UCSD-AML1 (cell line): ENCODE measurements at regions not wholly inside any gene's neighbourhood (a gene's known extent, or its start where the extent isn't known, plus 50 kb on each side); places are given as distances from the start of the nearest gene placed in this dataset.
"Not testable (repeated sequence)": the region's sequence is repeated elsewhere in the genome, so short reads cannot be mapped to it uniquely, and the experiment has no call there.

Source experiments
- DNase-seq: peaks from one replicate; lab custom pipeline; 2025; ENCODE audit not compliant: unreplicated experiment; lab: John Stamatoyannopoulos, UW

DNA sequence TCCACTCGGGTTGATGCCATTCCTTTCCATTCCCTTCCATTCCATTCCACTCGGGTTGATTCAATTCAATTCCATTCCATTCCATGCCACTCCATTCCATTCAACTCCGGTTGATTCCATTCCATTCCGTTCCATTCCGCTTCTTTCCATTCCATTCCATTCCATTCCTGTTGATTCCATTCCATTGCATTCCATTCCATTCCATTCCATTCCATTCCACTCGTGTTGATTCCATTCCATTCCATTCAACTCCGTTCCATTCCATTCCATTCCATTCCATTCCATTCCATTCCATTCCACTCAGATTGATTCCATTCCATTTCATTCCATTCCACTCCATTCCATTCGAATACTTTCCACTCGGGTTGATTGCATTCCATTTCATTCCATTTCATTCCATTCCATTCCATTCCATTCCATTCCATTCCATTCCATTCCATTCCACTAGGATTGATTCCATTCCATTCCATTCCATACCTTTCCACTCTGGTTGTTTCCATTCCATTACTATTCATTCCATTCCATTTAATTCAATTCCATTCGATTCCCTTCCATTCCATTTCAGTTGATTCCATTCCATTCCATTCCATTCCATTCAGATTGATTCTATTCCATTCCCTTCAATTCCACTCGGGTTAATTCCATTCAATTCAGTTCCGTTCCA lies 1141.8 kb downstream of the RPIA start:
- no peak for DNase-seq

DNA sequence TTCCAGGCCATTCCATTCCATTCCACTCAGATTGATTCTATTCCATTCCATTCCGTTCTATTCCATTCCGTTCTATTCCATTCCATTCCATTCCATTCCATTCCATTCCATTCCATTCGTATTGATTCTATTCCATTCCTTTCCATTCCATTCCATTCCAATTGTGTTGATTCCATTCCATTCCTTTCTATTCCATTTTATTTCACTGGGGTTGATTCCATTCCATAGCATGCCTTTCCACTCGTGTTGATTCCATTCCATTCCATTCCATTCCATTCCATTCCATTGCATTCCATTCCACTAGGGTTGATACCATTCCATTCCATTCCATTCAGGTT lies 1142.3 kb downstream of the RPIA start:
- DNase-seq: no peak

DNA sequence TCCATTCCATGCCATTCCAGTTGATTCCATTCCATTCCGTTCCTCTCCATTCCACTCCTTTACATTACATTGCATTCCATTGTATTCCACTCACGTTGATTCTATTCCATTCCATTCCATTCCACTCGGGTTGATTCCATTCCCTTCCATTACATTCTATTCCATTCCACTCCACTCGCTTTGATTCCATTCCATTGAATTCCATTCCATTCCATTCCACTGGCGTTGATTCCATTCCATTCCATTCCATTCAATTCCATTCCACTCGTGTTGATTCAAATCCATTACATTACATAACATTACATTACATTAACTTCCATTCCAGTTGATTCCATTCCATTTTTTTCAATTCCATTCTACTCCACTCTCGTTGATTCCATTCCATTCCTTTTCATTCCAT lies 1142.8 kb downstream of the RPIA start:
- DNase-seq: no peak

DNA sequence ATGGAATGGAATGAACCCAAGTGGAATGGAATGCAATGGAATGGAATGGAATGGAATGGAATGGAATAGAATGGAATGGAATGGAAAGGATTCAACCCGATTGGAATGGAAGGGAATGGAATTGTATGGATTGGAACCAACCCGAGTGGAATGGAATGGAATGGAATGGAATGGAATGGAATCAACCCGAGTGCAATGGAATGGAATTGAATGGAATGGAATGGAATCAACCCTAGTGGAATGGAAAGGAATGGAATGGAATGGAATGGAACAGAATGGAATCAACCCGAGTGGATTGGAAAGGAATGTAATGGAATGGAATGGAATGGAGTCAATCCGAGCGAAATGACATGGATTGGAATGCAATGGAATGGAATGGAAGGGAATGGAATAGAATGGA lies 1144.9 kb downstream of the RPIA start:
- not testable (repeated sequence) for DNase-seq

DNA sequence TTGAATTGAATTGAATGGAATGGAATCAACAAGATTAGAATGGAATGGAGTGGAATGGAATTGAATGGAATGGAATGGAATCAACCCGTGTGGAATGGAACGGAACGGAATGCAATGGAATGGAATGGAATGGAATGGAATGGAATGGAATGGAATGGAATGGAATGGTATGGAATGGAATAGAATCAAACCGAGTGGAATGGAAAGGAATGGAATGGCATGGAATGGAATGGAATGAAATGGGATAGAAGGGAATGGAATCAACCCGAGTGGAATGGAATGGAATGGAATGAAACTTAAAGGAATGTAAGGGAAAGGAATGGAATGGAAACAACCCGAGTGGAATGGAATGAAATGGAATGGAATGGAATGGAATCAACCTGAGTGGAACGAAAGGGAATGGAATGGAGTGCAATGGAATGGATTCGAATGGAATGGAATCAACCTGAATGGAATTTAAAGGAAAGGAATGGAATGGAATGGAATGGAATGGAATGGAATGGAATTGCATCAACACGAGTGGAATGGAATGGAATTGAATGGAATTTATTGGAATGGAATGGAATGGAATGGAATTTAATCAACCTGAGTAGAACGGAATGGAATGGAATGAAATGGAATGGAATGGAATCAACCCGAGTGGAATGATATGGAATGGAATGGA lies 1146.6 kb downstream of the RPIA start:
- DNase-seq: no peak

DNA sequence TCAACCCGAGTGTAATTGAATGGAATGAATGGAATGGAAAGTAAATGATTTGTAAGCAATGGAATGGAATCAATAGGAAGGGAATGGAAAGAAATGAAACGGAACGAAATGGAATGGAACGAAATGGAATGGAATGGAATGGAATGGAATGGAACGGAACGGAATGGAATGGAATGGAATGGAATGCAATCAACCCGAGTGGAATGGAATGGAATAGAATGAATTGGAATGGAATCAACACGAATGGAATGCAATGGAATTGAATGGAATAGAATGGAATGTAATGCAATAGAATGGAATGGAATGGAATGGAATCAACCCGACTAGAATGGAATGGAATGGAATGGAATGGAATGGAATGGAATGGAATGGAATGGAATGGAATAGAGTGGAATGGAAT lies 1148.7 kb downstream of the RPIA start:
- not testable (repeated sequence) for DNase-seq

DNA sequence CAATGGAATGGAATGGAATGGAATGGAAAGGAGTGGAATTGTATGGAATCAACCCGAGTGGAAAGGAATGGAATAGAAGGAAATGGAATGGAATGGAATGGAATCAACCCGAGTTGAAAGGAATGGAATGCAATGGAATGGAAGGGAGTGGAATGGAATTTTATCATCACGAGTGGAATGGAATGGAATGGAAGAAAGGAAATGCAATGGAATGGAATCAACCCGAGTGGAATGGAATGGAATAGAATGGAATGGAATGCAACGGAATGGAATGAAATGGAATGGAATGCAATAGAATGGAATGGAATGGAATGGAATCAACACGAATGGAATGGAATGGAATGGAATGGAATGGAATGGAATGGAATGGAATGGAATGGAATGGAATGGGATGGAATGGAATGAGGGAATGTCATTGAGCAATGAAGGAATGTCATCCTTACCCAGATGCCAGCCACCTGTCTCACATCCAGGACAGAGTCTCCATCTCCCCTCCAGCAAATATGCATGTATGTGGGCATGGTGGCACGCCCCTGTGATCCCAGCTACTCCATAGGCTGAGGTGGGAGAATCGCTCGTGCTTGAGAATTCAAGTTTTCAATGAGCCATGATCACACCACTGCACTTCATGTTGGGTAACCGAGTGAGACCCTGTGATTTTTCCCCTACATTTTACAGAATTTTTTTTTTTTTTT lies 1149.5 kb downstream of the RPIA start:
- not testable (repeated sequence) for DNase-seq

DNA sequence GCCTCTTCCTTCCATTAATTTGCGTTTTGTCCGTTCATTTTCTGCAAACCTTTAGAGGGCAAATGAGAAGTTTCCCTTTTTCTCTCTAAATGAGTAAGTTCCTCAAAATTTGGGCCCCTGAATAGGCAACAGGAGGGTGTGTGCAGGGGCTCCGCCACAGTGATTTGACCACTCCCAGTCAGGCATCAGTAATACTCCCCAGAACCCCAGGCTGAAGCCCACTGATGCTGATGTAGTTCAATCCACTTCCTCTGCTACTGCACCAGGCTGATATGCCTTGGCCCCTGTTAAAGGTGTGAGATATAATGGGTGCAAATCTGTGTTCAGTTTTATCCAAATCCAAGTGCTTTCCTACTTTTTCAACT lies 1150.0 kb downstream of the RPIA start:
- no peak for DNase-seq

DNA sequence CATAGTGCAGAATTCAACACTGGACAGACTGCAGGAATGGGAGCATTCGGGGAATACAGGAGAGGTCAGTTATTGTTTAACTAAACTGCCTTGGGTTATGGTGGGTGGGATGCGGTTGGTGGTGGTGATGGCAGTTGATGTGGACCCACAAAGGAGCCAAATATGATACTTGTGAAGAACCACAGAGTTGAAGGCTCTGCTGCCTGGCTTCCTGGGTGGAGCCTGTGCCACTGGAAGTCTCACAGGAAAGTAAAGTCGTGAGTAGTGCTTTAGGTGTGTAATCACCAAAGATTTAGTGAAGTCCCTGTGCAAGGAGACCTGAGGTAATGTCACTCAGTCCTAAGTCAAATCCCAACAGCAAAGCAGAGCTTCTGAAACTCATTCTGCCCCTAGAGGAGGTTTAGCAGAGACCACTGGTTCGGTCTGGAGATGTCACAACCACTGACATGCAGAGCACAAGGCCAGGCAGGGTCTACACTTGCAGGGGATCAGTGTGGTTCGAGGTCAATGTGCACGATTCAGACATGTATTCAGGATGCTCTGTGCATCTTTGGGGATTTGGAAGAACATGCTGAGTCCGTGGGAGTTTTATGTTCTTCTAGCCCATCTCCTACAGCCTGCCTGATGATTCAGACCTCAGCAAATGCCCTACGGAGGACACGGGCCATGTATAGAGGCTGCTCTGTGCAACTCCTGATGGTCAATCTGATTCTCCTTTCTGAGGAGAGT lies 1150.9 kb downstream of the RPIA start:
- DNase-seq: no peak

DNA sequence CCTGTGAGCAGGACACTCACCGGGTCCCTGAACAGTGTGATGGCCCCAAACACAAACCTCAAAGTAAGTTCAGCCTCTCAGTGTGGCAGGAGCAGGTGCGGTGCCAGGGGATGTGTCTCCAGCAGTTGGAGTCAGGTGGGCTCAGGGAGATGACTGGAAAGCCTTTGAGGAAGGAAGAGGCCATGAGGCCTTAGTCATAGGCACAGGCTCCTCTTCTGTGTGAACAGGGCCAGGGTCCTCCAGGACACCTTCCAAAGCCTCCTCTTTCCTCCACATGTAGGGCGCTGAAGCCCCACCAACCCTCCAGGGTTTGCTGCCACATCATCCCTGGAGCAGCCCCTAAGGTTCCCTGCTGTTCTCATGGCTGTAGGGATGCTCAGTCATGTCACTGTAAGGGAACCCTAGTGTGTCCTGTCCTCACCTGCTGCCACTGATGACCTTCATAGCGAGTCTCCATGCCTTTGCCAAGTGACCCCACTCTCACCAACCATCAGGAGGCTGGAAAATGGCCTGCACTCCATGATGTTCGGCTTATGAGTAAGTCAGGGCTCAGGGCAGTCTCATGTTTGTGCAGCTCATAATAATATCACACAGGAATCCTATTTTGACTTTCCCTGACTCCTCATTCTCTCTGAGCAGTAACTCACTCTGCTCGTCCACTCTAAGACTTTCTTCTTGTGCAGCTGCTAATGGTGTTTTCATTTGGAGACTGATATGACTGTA lies 1152.9 kb downstream of the RPIA start:
- no peak for DNase-seq

DNA sequence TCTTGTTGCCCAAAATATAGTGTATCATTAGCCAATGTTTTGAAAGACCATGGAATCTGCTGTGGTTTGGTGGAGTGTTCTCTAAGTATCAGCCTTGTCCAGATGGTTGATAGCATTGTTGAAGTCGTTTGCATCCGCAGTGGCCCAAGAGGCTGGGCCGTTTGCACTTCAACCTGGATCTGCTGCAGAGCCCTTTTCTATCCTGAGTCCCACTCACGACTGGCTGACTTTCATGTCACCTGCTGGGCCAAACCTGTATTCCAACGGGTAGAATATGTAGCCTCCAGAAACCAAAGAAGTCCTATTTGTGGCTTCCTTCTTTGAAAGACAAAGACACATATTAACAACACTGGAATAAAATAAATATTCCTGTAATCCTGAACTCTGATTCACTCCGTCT lies 1154.1 kb downstream of the RPIA start:
- no peak for DNase-seq

DNA sequence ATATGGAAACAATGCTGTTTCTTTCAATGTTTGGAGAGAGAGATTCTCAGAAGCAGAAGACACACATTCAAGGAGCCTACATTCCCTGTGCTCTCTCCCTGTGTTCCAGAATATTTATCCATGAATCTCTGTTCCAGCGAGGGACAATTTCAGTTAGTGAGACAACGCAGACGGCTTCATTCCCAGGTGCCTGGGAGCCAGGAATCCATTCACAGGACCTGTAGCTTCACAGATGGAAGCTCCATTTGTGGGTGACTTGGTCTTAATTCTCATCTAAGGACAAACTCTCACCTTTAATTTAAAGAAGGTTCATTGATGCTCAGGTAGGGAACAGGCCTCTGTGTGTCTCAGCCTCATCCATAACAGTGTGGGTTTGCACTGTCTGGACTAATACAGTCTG lies 1156.6 kb downstream of the RPIA start:
- DNase-seq: no peak

DNA sequence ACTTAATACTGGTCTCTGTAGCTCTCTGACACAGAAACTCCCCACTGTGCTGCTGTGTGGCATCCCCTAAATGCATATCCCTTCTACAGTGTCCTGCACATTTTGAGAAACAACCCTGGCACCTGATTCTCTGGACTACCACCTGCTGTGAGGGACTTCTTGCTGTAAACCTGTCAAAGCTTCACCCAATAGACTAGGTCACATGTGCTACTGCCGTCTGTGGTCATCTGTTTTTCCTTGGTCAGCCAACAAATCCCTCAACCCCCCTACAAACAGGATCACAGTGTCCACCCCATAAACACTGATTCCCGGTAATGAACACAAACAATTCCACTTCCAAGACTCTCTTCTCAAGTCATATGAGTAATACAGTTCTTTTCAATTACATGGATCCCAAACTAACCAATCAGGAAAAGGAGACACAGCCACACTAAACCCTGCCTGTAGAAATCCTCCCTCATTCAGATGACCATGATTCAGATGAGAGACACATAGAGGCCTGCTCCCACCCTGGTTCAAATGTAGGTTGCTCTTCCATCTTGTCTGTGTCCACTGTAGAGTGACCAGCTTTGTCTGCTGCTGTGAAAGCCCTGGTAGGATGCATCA lies 1157.4 kb downstream of the RPIA start:
- no peak for DNase-seq

DNA sequence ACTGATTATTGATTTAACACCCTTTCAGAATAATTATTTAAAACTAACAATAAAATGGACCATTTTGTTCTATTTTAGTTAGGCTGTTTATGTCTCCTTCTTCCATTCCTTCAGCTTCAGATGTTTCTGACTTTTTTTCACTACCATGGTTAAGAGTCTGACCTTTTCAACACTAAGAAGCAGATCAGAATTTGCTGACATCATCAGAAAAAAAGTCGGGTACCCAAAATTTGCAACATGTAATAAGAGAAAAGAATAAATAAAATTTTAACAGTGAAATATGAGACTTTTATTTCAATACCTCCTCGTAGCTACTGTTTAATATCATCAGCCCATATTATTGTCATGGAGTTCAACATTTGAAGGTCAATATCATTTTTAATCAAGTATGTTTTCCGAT lies 1158.3 kb downstream of the RPIA start:
- DNase-seq: no peak

DNA sequence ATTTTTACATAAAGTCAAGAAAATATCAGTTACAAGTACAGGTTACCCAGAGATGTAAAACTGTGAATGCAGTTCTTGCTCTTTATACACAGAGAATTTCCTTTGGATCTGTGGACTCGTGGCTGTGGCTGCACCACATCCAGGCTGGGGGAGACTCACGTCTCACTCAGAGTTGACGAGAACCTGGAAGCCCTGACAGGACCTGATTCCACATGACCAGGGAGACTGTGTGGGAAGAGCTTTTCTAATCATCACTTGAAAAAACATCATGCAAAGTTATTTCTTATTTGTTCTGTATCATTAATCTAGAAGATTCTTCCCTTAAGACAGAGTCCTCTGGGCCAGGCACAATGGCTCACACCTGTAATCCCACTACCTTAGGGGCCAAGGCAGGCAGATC lies 1159.0 kb downstream of the RPIA start:
- DNase-seq: no peak

DNA sequence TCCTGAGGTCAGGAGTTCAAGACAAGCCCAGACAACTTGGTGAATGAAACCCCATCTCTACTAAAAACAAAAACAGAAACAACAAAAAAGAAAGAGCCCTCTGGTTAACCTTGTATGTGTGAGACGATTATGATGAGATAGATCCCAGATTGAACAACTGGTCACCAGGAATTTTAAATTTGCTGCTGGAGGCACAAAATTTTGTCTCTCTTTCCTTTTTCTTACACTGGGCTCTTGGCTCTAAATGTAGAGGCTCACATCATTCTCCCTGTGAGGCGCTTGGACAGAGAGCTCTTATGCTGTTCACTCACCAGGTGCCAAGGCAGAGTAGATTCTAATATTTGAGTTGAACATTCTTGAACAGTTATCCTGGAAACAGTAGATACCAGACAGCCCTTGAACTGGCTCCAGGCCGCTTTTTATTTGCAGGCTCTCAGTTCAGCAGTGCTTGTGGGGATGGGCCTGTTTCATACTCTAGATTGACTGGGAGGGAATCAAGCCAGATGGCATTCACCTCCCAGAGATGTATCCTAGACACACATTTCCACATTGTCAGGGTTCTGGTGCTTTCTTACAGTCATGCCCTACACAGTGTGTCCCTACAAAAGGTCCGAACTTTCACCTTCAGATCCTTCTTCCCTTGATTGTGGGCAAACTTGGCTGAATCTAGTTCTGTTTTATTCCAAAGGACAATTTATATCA lies 1159.6 kb downstream of the RPIA start:
- DNase-seq: no peak

DNA sequence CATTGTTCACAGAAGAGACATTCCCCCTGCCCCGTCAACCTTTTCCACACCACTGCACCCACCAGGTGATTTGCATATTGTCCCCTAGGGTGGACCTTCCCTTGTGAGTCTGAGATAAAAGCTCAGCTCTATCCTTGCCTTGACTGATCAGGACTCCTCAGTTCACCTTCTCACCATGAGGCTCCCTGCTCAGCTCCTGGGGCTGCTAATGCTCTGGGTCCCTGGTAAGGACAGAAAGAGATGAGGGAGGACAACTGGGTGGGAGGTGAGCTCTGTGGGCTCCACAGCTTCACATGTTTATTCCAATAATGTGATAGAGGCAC lies 1160.1 kb downstream of the RPIA start:
- no peak for DNase-seq

DNA sequence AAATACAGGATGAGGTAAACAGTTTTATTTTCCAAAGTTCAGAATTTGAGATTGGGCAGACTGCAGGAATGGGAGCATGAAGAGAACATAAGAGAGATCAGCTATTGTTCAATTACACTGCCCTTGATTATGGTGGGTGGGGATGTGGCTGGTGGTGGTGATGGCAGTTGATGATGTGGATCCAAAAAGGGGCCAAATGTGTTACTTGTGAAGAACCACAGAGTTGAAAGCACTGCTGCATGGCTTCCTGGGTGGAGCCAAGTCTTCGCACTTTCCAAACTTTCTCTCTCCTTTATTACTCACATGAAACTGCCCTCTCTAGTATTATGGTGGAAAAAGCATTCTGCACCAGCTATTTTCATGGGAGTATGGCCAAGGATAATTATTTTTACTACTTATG lies 1162.0 kb downstream of the RPIA start:
- DNase-seq: not testable (repeated sequence)

DNA sequence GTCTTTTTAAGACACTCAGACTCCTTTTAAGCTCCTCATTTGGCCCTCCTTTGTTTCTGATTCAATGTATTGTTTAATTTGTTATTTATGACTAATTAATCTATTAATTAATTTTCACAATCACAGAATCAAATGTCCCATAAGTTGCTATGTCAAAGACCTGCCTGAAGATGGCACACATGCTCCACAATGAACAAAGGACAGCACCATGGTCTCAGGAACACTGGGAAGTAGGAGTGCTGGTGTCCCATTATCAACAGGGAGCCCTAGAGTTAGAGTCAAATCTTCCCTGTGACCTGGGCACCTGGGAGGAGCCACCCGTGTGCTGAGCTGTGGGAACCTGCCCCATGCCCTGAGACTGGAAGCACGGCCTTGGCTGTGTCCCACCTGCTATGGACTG lies 1164.3 kb downstream of the RPIA start:
- not testable (repeated sequence) for DNase-seq

DNA sequence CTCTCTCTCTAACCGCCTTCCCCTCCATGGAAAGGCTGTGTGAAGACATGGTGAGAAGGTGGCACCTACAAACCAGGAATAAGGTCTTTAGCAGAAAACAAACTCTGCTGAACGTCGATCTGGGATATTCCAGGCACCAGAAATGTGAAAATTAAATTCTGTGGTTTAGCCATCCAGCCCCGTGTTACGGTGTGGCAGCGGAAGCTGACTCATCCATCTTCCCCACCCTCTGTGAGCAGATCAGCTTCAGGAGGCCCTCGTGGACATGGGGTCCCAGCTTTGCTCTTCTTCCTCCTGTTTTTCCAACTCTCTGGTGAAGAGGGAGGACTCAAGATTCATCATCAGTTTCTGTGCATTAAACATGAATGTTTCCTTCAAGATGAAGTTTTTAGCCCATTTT lies 1164.8 kb downstream of the RPIA start:
- DNase-seq: not testable (repeated sequence)
